IMR-90 (cell line): ENCODE measurements at regions not wholly inside any gene's neighbourhood (a gene's known extent, or its start where the extent isn't known, plus 50 kb on each side); places are given as distances from the start of the nearest gene placed in this dataset.
A peak's percentile ranks its signal among the peaks of the same experiment; 100 is the strongest.
"Not testable (repeated sequence)": the region's sequence is repeated elsewhere in the genome, so short reads cannot be mapped to it uniquely, and the experiment has no call there.

Source experiments
- ATAC-seq: fragments of 200-7000 bp; cut with Tn5 transposase; 2 replicates; pipeline ENCODE4 v1.9.1; 2020; ENCODE audit warnings: low read depth, mild to moderate bottlenecking, moderate library complexity
- BruUV-seq: library from RNA; stranded (reverse); fragments of 400-500 nt; replicated peaks from 2 replicates; lab custom pipeline; 2021; lab: Mats Ljungman, UMichigan
- CTCF ChIA-PET: fragments of 300-600 bp; formaldehyde crosslinking; extraction: SDS; loops from one replicate; lab custom pipeline; 2021; ENCODE audit warnings: antibody characterized with exemption; lab: Yijun Ruan, JAX
- POLR2A ChIA-PET: fragments of 300-600 bp; sonication (Branson Sonifier 250); formaldehyde crosslinking; loops from one replicate; lab custom pipeline; 2022; ENCODE audit warnings: antibody characterized with exemption; ENCODE audit not compliant: unreplicated experiment; lab: Charles Lee
- DNase-seq: peaks from one replicate; pipeline ENCODE4 v3.0.0; 2013
- H2AFZ ChIP-seq: replicated peaks from 2 replicates; pipeline ENCODE3; 2013; ENCODE audit warnings: low read length, mild to moderate bottlenecking; ENCODE audit not compliant: poor library complexity
- H2AK5ac ChIP-seq: 2 replicates; pipeline ENCODE4 v1.6.1; 2013; ENCODE audit warnings: low read depth, low read length, inconsistent platforms
- H2AK9ac ChIP-seq: replicated peaks from 2 replicates; pipeline ENCODE3; 2013; ENCODE audit warnings: mild to moderate bottlenecking, low read depth, low read length, moderate library complexity; ENCODE audit not compliant: poor library complexity
- H2BK120ac ChIP-seq: 2 replicates; pipeline ENCODE4 v1.6.1; 2013; ENCODE audit warnings: low read depth, low read length, inconsistent platforms
- H2BK15ac ChIP-seq: 3 replicates; pipeline ENCODE4 v1.6.1; 2013; ENCODE audit warnings: low read depth, low read length, inconsistent platforms
- H2BK20ac ChIP-seq: 2 replicates; pipeline ENCODE4 v1.6.1; 2013; ENCODE audit warnings: low read depth, mild to moderate bottlenecking, inconsistent platforms, low read length, moderate library complexity
- H2BK5ac ChIP-seq: 2 replicates; pipeline ENCODE4 v1.6.1; 2013; ENCODE audit warnings: mild to moderate bottlenecking, low read depth, low read length, inconsistent platforms; ENCODE audit not compliant: poor library complexity, severe bottlenecking
- H3K14ac ChIP-seq: replicated peaks from 2 replicates; pipeline ENCODE4 v1.6.1; 2013; ENCODE audit warnings: low read depth, low read length, inconsistent platforms
- H3K18ac ChIP-seq: 2 replicates; pipeline ENCODE4 v1.6.1; 2013; ENCODE audit warnings: low read depth, low read length, control low read depth
- H3K23ac ChIP-seq: 2 replicates; pipeline ENCODE4 v1.6.1; 2013; ENCODE audit warnings: low read depth, low read length, inconsistent platforms
- H3K27ac ChIP-seq: 2 replicates; pipeline ENCODE4 v1.5.1; 2013; ENCODE audit warnings: mild to moderate bottlenecking, control low read depth, low read length; ENCODE audit not compliant: insufficient read depth
- H3K27me3 ChIP-seq: 2 replicates; pipeline ENCODE4 v1.6.1; 2013; ENCODE audit warnings: low read length; ENCODE audit not compliant: control insufficient read depth, insufficient read depth
- H3K36me3 ChIP-seq: 2 replicates; pipeline ENCODE4 v1.6.1; 2013; ENCODE audit warnings: low read length, mixed read lengths; ENCODE audit not compliant: control insufficient read depth, insufficient read depth
- H3K4ac ChIP-seq: 2 replicates; pipeline ENCODE4 v1.6.1; 2013; ENCODE audit warnings: low read depth, low read length, inconsistent platforms
- H3K4me1 ChIP-seq: 2 replicates; pipeline ENCODE4 v1.6.1; 2013; ENCODE audit warnings: low read length, mixed read lengths; ENCODE audit not compliant: control insufficient read depth, insufficient read depth
- H3K4me2 ChIP-seq: 2 replicates; pipeline ENCODE4 v1.6.1; 2013; ENCODE audit warnings: low read depth, mild to moderate bottlenecking, control low read depth, low read length, moderate library complexity
- H3K4me3 ChIP-seq: 2 replicates; pipeline ENCODE4 v1.5.1; 2013; ENCODE audit warnings: low read depth, mild to moderate bottlenecking, control low read depth, low read length, moderate library complexity; ENCODE audit not compliant: insufficient read depth
- H3K56ac ChIP-seq: 2 replicates; pipeline ENCODE4 v1.6.1; 2013; ENCODE audit warnings: low read length, inconsistent platforms; ENCODE audit not compliant: insufficient read depth; ENCODE audit errors: extremely low read depth
- H3K79me1 ChIP-seq, 2 experiments: 2 replicates each; pipeline ENCODE4 v1.6.1; 2013; ENCODE audit warnings: low read length in 2 of 2, inconsistent platforms in 1 of 2, low read depth in 1 of 2
- H3K9ac ChIP-seq: 2 replicates; pipeline ENCODE4 v1.6.1; 2013; ENCODE audit warnings: low read depth, low read length, control low read depth
- H3K9me1 ChIP-seq: 2 replicates; pipeline ENCODE4 v1.6.1; 2013; ENCODE audit warnings: low read length, inconsistent platforms; ENCODE audit not compliant: insufficient read depth
- H3K9me3 ChIP-seq: 2 replicates; pipeline ENCODE4 v1.6.1; 2013; ENCODE audit warnings: low read length; ENCODE audit not compliant: control insufficient read depth, insufficient read depth
- H4K20me1 ChIP-seq: 2 replicates; pipeline ENCODE4 v1.6.1; 2013; ENCODE audit warnings: low read length, inconsistent platforms; ENCODE audit not compliant: insufficient read depth
- H4K5ac ChIP-seq: 2 replicates; pipeline ENCODE4 v1.6.1; 2013; ENCODE audit warnings: mild to moderate bottlenecking, low read depth, low read length, control low read depth
- H4K8ac ChIP-seq, 2 experiments: 2 replicates each; pipeline ENCODE4 v1.6.1; 2013; ENCODE audit warnings: low read depth in 2 of 2, low read length in 2 of 2, control low read depth in 1 of 2, inconsistent platforms in 1 of 2
- H4K91ac ChIP-seq: 2 replicates; pipeline ENCODE4 v1.6.1; 2013; ENCODE audit warnings: low read depth, low read length, inconsistent platforms; ENCODE audit not compliant: insufficient read depth
- WGBS, 2 experiments: methylation state at CpG; one replicate each; pipeline versions ENCODE4 v1.1.5 to v1.1.7; 2013; ENCODE audit warnings: missing lambda C conversion rate in 2 of 2; ENCODE audit not compliant: insufficient read length in 1 of 2; ENCODE audit errors: extremely low coverage in 2 of 2; 5-methylcytosine and 5-hydroxymethylcytosine counted together
- dilution Hi-C: fragments of 300-500 bp; cut with HindIII; formaldehyde crosslinking; loops from one replicate; pipeline ENCODE4 v1.14.3; 2018; ENCODE audit warnings: low sequenced_read_pairs; ENCODE audit not compliant: unreplicated experiment
- in situ Hi-C: fragments of 300-500 bp; cut with MboI; formaldehyde crosslinking; loops from 3 replicates; pipeline ENCODE4 v1.14.3; 2019; ENCODE audit warnings: low sequenced_read_pairs, inconsistent platforms, mixed read lengths
- intact Hi-C: fragments of 100-400 bp; cut with micrococcal nuclease; formaldehyde crosslinking; loops from 2 replicates; pipeline ENCODE4 v1.10.0; 2022

GRCh38 chr10:91003379-91003778 is 82.5 kb upstream of the ANKRD1 start:
- H3K27ac ChIP-seq, H3K4me2 ChIP-seq, H2BK5ac ChIP-seq, H3K4me1 ChIP-seq, in situ Hi-C loops, intact Hi-C loops, H3K9me1 ChIP-seq, H4K5ac ChIP-seq, POLR2A ChIA-PET, H3K14ac ChIP-seq, ATAC-seq, H3K27me3 ChIP-seq, H3K79me1 ChIP-seq, DNase-seq, BruUV-seq, H3K4me3 ChIP-seq, H2BK120ac ChIP-seq, H3K18ac ChIP-seq, H2AFZ ChIP-seq, H4K91ac ChIP-seq, H3K36me3 ChIP-seq, dilution Hi-C loops, H3K9me3 ChIP-seq, H3K4ac ChIP-seq, H2AK5ac ChIP-seq, H4K8ac ChIP-seq, H3K9ac ChIP-seq, H3K23ac ChIP-seq, H2AK9ac ChIP-seq, H3K56ac ChIP-seq, H4K20me1 ChIP-seq, H2BK20ac ChIP-seq: not testable (repeated sequence)
- CTCF ChIA-PET, result interaction anchor here (0.6 kb wide), 1 partner anchor 657 kb away, joined by 4 read pairs; no protein-coding TSS in a partner anchor
- 0 out of 3 replicates have a peak overlapping the region, but pooled peaks have one; percentile 28 for H2BK15ac ChIP-seq
- WGBS, 2 experiments, result no CpG with 5 or more reads among the region's 1 CpG

DNA sequence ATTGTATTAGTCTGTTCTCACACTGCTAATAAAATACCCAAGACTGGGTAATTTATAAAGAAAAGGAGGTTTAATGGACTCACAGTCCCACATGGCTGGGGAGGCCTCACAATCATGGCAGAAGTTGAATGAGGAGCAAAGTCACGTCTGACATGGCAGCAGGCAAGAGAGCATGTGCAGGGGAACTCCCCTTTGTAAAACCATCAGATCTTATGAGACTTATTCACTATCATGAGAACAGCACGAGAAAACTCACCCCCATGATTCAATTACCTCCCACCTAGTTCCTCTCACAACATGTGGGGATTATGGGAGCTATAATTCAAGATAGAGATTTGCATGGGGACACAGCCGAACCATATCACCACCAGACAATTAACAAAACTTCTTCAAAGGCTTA is 84.4 kb upstream of the ANKRD1 start:
- H3K56ac ChIP-seq, ATAC-seq, H3K9me1 ChIP-seq, DNase-seq, H3K4me1 ChIP-seq, H3K79me1 ChIP-seq, H4K20me1 ChIP-seq, H4K91ac ChIP-seq, H2BK15ac ChIP-seq, BruUV-seq, H2AK9ac ChIP-seq, H2AK5ac ChIP-seq, H3K9me3 ChIP-seq, H2AFZ ChIP-seq, dilution Hi-C loops, intact Hi-C loops, H3K14ac ChIP-seq, H4K5ac ChIP-seq, H3K4me3 ChIP-seq, H2BK120ac ChIP-seq, H3K27me3 ChIP-seq, POLR2A ChIA-PET, H3K23ac ChIP-seq, H3K27ac ChIP-seq, H3K9ac ChIP-seq, H2BK20ac ChIP-seq, H3K18ac ChIP-seq, H3K4ac ChIP-seq, H4K8ac ChIP-seq, H3K4me2 ChIP-seq, H3K36me3 ChIP-seq, H2BK5ac ChIP-seq: not testable (repeated sequence)
- in situ Hi-C loops, result loop anchor here (5.0 kb wide), 1 partner anchor 242 kb away; no protein-coding TSS in a partner anchor
- no CpG with 5 or more reads among the region's 3 CpGs for WGBS, 2 experiments
- CTCF ChIA-PET, result interaction anchor here (0.7 to 2.4 kb wide), 4 partner anchors 12 to 245 kb away, joined by 3 to 12 read pairs (median 8); no protein-coding TSS in a partner anchor
